ENCODE measurements at regions not wholly inside any gene's neighbourhood (a gene's known extent, or its start where the extent isn't known, plus 50 kb on each side); places are given as distances from the start of the nearest gene placed in this dataset.

DNA sequence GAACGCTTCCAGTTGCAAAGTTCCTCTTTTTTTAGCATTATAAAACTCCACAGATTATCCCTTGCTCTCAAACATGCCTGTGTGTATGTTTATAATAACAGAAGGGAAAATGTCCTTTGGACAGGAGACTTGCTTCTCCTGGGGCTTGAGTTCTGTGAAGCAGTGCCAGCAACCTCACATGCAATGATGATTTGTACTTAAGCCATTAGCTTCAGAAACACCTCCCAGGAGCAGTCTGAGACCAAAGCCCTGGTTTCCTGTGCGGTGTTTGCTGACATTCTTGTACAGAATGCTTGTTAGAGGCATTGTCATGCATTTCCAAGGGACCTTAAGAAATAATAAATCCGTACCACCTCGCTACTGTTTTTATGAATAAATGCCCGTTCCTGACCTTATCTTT is 752.8 kb downstream of the CBLN4 start:
- DNase-seq (ENCODE audit: low spot score) (no peak), ATAC-seq (ENCODE audit: insufficient number of reproducible peaks, low FRiP score, low read depth) (no peak)
- TF ChIP-seq, protein P1, sequence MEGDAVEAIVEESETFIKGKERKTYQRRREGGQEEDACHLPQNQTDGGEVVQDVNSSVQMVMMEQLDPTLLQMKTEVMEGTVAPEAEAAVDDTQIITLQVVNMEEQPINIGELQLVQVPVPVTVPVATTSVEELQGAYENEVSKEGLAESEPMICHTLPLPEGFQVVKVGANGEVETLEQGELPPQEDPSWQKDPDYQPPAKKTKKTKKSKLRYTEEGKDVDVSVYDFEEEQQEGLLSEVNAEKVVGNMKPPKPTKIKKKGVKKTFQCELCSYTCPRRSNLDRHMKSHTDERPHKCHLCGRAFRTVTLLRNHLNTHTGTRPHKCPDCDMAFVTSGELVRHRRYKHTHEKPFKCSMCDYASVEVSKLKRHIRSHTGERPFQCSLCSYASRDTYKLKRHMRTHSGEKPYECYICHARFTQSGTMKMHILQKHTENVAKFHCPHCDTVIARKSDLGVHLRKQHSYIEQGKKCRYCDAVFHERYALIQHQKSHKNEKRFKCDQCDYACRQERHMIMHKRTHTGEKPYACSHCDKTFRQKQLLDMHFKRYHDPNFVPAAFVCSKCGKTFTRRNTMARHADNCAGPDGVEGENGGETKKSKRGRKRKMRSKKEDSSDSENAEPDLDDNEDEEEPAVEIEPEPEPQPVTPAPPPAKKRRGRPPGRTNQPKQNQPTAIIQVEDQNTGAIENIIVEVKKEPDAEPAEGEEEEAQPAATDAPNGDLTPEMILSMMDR (IDR thresholded peaks at IDR 0.05), result no peak
- Histone ChIP-seq H3K4me1 (ENCODE audit: control insufficient read depth in 1 of 2, low read depth in 2 of 2) (no peaks in the 10 kb centered on the region), H3K9me3 (no peaks in the 10 kb centered on the region), H3K27ac (no peak overlapping the region), H3K36me3 (no peaks in the 10 kb centered on the region), H3K27me3 (replicated peaks; ENCODE audit: insufficient read depth) (no peaks in the 10 kb centered on the region), H3K4me3 (no peak overlapping the region)

DNA sequence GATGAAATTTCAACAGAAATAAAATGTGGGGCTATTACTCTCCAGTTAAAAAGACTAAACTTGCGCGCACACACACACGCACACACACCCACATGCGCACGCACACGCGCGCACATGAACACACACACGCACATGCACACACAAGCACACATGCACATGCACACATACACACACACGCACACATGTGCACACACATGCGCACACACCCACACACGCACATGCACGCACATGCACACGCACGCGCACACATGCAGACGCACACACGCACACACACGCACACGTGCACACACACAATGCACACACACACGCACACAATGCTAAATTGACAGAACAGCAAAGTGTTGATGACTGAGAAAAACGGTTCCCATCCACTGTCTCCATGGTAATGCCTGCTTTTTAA is 754.1 kb downstream of the CBLN4 start:
- Histone ChIP-seq H3K4me3 (no peak overlapping the region), H3K36me3 (no peaks in the 10 kb centered on the region), H3K4me1 (ENCODE audit: control insufficient read depth in 1 of 2, low read depth in 2 of 2) (no peaks in the 10 kb centered on the region), H3K27me3 (replicated peaks; ENCODE audit: insufficient read depth) (no peaks in the 10 kb centered on the region), H3K27ac (no peak overlapping the region), H3K9me3 (no peaks in the 10 kb centered on the region)
- DNase-seq (ENCODE audit: low spot score) (no peak), ATAC-seq (ENCODE audit: insufficient number of reproducible peaks, low FRiP score, low read depth) (no peak)
- TF ChIP-seq, protein P1 (IDR thresholded peaks at IDR 0.05), result no peak

DNA sequence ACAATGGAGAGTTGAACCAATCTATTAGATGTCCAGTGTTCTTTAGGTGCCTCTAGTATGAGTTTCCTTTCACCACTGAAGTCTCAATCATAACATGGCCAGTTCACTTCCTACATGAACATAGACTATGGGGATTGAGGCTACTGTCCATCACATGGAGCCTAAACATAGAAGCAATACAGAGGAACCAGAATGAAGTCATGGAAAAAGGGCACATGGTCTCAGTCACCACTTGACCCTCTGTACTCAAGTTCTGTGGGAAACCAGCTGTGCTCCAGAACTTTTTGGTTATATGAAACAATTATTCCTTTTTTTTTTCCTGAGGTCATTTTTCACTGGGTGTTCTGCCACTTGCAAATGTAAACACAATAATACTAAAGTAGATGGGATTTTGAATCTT is 762.5 kb downstream of the CBLN4 start:
- DNase-seq (ENCODE audit: low spot score) (no peak), ATAC-seq (ENCODE audit: insufficient number of reproducible peaks, low FRiP score, low read depth) (no peak)
- Histone ChIP-seq H3K36me3 (no peaks in the 10 kb centered on the region), H3K4me1 (ENCODE audit: control insufficient read depth in 1 of 2, low read depth in 2 of 2) (no peaks in the 10 kb centered on the region), H3K4me3 (no peak overlapping the region), H3K27ac (no peak overlapping the region), H3K9me3 (no peaks in the 10 kb centered on the region), H3K27me3 (replicated peaks; ENCODE audit: insufficient read depth) (no peaks in the 10 kb centered on the region)
- TF ChIP-seq, protein P1 (IDR thresholded peaks at IDR 0.05), result no peak

DNA sequence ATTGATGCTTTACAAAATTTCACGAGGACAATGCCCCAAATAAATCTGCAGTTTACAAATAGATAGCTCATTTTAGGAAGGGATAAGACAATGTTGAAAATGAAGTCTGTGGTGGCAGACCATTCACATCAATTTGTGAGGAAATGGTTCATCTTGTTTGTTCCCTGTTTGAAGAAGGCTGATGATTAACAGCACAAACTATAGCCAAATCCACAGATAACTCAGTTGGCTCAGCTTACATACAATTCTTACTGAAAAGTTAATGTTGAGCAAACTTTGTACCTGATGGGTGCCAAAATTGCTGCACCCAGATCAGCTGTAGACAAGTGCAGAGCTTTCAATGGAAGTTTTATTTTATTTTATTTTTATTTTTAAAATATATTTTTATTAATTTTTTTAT is 763.9 kb downstream of the DOK5 start:
- Histone ChIP-seq H3K4me1 (ENCODE audit: control insufficient read depth in 1 of 2, low read depth in 2 of 2) (no peaks in the 10 kb centered on the region), H3K9me3 (no peaks in the 10 kb centered on the region), H3K36me3 (no peaks in the 10 kb centered on the region), H3K4me3 (no peak overlapping the region), H3K27ac (no peak overlapping the region), H3K27me3 (replicated peaks; ENCODE audit: insufficient read depth) (no peaks in the 10 kb centered on the region)
- TF ChIP-seq, protein P1 (IDR thresholded peaks at IDR 0.05), result no peak
- DNase-seq (ENCODE audit: low spot score) (no peak), ATAC-seq (ENCODE audit: insufficient number of reproducible peaks, low FRiP score, low read depth) (no peak)

DNA sequence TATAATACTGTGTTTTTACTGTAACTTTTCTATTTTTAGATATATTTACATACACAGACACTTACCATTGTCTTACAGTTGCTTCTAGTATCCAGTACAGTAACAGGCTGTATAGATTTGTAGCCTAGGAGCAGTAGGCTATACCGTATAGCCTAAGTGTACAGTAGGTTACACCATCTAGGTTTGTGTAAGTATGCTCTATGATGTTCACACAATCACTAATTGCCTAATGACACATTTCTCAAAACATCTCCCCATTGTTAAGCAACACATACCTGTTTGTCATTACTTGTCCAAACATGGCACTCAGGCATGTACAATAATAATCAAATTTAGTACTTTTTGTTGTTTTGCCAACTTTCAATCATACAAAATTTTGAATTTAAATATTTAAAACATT is 757.3 kb downstream of the DOK5 start:
- Histone ChIP-seq H3K9me3 (no peaks in the 10 kb centered on the region), H3K27me3 (replicated peaks; ENCODE audit: insufficient read depth) (no peaks in the 10 kb centered on the region), H3K4me1 (ENCODE audit: control insufficient read depth in 1 of 2, low read depth in 2 of 2) (no peaks in the 10 kb centered on the region), H3K4me3 (no peak overlapping the region), H3K27ac (no peak overlapping the region), H3K36me3 (no peaks in the 10 kb centered on the region)
- TF ChIP-seq, protein P1 (IDR thresholded peaks at IDR 0.05), result no peak
- DNase-seq (ENCODE audit: low spot score) (no peak), ATAC-seq (ENCODE audit: insufficient number of reproducible peaks, low FRiP score, low read depth) (no peak)
